Activated CD8-positive, alpha-beta memory T cell treated with anti-CD3 and anti-CD28 coated beads, Interleukin-2, amount 50 U/mL, for 24 hours (primary cell): ENCODE measurements at regions not wholly inside any gene's neighbourhood (a gene's known extent, or its start where the extent isn't known, plus 50 kb on each side); places are given as distances from the start of the nearest gene placed in this dataset.
"Not testable (repeated sequence)": the region's sequence is repeated elsewhere in the genome, so short reads cannot be mapped to it uniquely, and the experiment has no call there.

Experiments
- DNase-seq: peaks from one replicate; pipeline ENCODE4 v3.0.0-alpha.2; 2020; ENCODE audit errors: extremely low read depth

DNA sequence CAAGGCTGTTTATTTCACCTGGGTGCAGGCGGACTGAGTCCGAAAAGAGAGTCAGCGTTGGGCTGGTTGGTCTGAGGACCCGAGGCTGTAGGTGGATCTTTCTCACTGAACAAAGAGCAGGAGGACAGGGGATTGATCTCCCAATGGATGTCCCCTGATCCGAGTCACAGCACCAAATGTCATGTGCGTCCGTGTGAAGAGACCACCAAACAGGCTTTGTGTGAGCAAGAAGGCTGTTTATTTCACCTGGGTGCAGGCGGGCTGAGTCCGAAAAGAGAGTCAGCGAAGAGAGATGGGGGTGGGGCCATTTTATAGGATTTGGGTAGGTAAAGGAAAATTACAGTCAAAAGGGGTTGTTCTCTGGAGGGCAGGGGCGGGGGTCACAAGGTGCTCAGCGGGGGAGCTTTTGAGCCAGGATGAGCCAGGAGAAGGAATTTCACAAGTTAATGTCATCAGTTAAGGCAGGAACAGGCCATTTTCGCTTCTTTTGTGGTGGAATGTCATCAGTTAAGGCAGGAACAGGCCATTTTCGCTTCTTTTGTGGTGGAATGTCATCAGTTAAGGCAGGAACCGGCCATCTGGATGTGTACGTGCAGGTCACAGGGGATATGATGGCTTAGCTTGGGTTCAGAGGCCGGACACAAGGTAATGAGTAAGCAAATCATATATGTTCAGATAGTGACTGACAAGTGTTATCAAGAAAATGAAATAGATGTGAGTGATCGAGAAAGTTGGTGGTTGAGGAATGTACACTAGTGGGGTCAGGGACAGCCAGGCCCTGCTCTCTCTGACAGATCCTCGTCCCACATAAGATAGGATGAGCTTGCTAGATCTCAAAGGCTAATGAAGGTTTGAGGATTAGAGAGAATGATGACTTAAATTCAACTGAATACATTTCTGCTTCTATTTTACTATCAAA is 760.0 kb downstream of the KCNT2 start:
- not testable (repeated sequence) for DNase-seq

DNA sequence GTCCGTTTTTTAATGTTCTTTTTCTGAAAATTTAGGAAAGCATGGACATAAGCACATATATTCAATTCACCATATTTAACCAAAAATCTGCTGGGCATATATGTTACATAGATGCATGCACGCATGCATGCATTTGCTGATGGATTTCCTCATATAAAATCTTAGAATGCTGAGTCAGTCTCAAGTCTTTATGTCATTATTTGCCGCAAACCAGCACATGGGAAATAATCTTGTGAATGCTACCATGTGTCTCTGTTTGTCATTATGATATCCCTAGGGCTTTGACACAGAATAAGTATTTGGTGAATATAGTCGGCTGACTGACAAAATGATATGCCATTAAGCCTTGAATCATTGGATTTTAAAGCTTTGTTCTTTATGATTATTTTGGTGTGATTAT is 776.5 kb downstream of the KCNT2 start:
- no peak for DNase-seq

DNA sequence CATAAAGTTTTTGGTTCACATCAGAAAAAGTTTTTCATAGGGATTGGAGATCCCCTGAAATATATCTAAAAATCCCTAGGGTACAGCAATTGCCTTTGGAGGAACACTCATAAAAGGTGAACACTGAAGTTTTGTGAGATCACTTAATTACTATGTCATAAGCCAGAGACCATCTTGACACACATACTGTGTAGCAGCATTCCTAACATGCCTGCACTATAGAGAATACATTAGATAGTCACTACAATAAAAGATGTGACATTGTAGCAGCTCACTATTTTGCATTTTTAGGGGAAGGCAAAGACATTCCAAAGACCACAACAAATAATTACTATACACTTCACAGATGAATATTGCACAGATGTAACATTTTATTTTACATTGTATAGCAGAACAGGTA is 779.9 kb downstream of the KCNT2 start:
- no peak for DNase-seq

DNA sequence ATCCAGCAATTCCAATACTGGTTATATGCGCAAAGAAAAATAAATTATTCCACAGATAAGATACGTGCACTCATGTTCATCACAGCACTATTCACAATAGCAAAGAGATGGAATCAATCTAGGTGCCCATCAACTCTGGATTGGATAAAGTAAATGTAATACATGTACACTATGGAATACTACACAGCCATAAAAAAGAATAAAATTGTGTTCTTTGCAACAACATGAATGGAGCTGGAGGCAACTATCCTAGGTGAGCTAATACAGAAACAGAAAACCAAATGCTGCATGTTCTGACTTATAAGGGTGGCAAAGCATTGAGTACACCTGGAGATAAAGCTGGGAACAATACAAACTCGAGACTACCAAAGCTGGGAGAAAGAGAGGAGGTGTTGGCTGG is 787.3 kb downstream of the KCNT2 start:
- DNase-seq = no peak

DNA sequence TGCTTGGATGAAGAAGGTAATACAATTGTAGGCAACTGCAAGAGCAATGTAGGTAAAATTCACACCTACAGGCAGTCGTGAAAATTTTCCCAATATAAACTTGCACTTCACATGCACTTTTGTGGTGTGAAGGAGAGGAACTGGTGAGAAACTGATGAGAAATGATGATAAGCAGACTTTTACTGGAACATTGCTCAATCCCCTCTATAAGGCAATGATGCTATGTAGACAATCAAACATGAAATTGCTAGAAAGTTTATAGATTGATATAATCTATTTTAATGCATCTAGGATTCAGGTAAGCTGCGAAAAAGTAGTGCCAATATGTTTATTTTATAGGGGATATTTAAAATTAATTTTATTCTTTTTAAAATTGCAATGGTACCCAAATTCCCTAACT is 802.2 kb downstream of the KCNT2 start:
- no peak for DNase-seq

DNA sequence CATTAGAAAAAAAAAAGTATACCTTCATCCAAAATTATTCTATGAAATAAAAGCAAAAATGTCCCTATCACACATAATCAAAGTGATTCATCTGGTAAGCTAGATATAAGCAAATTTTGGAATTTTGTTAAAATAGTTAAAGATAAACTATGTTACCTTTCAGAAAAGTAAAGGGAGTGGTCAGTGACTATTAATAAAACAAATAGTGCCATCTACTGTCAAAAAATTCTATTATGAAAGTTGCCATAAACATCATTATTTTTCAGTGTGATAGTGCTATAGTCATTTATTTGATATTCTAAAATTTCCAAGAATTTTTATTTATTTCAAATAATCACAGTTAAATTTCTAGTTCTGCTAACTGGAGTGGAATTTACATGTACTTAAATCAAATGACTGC is 803.7 kb downstream of the KCNT2 start:
- DNase-seq = no peak

DNA sequence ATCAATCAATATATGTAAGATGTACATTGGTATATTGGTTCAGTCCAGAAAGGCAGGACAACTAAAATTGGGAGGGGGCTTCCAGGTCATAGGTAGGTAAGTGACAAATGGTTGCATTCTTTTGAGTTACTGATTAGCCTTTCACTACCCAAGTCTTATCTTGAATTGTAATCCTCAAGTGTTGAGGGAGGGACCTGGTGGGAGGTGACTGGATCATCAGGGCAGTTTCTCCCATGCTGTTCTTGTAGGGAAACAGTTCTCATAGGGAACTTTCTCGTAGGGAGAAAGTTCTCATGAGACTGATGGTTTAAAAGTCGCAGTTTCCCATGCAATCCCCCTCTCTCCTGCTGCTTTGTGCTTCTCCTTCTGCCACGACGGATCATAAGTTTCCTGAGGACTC is 809.2 kb downstream of the KCNT2 start:
- DNase-seq = no peak

DNA sequence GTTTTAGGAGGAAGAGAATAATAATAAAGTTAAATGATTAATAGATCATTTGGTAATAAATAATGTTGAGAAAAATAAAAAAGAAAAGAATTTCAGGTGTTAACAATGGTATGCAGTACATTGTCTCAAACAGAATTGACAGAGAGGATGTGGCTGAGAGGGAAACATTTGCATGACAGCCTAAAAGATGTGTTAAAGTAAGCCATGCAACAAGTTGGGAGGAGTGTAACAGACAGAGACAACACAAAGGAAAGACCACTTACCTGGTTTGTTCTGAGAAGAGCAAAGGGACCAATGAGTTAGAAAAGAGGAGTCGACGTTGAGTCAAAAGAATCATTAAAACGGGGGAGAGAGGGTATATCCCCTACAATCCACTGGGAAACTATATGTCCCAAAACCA is 814.0 kb downstream of the KCNT2 start:
- DNase-seq = no peak

DNA sequence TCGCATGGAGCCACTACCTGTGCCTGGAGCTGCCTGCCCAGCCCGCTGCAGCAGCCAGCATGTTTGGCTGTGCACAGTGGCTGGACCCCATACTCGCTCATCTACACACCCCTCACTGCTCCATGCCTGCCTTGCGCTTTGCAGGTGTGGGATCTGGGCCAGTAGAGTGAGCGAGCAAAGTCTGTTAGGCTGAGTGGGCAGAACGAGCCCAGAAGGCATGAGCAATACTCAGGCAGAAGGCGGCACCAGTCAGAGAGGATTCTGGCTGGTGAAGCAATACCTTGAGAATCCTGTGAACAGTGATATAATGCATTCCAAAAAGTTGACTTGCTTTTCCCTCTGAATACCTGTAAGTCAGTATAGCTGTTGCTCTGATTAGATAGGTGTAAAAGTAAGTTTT is 816.4 kb downstream of the KCNT2 start:
- no peak for DNase-seq

DNA sequence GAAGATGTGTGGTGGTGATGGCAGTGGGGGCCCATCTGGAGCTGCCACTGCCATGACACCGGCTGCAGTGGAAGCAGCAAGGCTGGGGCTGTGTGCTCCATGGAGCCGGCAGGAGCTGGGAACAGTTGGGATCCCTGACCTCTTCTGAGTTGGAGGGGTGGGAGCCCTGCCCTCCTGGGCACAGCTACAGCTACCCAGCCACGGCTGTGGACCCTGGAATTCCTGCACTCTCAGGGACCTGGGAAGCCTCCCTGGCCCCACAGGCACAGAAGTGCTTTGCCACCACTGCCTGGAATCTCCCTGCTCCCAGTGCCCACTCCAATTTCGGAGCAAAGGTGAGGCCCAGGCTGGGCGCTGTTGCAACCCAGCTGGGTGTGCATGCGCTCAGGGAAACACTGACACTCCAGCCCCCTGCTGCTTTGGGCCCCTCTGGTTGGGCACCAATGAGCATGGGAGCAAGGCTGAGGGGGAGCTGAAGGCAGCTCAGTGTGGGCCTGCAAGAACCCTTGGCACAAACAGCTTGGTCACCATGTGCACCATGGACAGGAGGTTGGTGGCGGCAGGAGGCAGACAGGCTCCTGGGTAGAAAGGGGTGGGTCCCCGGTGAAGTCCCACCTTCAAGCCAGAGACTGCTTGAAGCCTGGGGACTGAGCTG is 817.6 kb downstream of the KCNT2 start:
- no peak for DNase-seq

DNA sequence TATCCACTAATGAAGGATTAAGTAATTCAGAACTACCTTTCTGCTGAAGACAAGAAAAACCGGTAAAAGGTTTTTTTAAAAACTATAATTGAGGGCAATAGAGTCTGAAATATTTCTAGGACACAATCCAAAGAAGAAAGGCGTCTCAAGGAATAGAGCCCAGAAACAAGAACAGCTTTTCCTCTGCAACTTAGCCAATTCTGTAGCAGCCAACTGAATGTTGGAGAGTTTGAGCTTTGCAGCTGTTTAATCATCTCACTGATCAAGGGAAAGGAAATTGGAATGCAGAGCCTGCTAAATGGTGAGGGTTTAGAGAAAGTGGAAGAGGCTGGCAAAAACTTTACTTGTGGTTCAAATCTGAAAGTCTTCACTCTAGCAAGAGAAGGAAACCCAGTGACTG is 818.9 kb downstream of the KCNT2 start:
- no peak for DNase-seq

DNA sequence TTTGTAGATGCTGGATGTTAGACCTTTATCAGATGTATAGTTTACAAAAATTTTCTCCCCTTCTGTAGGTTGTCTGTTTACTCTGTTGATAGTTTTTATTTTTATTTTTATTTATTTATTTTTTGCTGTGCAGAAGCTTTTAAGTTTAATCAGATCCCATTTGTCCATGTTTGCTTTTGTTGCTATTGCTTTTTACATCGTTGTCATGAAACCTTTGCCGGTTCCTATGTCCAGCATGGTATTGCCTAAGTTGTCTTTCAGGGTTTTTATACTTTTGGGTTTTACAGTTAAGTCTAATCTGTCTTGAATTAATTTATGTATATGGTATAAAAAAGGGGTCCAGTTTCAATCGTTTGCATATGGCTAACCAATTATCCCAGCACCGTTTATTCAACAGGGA is 819.5 kb downstream of the KCNT2 start:
- DNase-seq = no peak

DNA sequence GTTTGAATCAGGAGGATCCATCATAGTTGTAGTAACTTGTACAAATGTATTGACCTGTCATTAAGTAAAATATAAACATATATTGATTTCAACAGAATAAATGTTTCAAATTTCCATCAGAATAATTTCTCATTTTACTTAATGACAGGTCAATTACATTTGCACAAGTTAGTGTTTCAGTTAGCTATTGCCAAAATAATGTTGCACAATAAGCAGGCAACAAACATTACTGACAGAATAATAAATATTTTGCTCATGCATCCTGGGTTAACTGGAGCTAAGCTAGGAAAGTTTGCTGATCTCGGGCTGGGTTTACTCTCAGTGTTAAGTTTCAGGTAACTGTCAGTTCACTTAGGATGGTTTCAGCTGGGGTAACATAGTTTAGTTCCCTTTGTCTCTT is 822.4 kb downstream of the KCNT2 start:
- DNase-seq = no peak

DNA sequence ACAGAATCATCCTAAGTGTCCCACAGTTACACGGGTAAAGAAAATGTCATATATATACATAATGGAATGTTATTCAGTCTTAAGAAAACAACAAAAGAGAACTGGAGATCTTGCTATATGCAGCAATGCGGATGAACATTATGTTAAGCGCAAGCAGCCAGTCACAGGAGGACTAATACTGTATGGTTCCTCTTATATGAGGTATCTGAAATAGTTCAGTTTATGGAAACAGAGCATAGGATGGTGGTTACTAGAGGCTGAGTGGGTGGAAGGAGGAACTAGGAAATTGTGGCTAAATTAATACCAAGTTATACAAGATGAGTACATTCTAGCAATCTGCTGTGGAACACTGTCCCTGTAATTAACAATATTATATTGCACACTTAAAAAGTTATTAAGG is 834.3 kb downstream of the KCNT2 start:
- no peak for DNase-seq

DNA sequence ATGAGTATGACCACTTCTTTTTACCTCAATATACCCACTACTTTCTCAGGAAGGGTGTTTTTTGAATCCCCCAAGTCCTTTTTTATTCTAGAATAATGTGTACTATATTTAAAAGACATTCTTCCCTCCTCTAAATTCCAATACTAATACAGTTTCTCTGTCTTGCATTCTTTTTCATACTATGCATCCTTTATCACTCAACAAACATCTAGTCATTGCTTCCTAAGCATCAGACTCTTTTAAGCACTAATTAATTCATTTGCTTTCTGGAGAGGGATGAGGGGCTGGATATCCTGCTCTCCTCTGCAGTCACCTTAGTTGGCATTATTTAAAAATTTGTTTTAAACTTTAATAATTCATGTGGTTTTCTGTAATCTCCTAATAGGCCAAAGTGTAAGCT is 838.8 kb downstream of the KCNT2 start:
- DNase-seq = no peak

DNA sequence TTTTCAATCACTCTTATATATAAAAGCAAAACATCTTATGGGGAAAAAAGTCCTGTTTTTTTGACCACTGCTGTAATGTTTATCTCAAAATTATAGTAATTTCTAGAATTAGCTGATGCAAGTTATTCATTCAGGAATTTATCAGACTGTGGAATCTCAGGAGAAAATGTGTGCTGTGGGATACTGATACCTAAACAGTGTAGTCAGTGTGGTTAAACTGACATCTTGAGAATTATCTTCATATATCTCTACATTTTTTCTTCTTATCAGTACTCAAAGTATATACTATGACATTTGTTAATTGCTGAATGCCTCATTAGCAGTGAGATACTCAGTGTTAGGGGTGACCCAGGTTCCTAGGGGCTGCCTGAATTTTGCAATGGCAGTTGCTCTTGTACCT is 839.3 kb downstream of the KCNT2 start:
- no peak for DNase-seq

DNA sequence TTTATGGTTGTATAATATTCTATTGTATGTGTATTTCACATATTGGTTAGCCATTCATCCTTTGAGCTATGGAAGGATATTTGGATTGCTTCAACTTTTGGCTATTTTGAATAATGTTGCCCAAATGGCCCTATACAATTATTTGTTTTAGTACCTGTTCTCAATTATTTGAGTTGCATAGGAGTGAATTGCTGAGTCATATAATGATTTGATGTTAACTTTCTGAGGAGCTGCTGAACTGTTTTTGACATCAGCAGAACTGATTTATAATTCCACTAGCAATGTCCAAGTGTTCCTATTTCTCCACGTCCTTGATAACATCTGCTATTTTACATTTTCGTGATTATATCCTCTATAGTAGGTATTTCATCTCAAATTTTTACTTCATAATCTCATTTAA is 839.9 kb downstream of the KCNT2 start:
- no peak for DNase-seq

DNA sequence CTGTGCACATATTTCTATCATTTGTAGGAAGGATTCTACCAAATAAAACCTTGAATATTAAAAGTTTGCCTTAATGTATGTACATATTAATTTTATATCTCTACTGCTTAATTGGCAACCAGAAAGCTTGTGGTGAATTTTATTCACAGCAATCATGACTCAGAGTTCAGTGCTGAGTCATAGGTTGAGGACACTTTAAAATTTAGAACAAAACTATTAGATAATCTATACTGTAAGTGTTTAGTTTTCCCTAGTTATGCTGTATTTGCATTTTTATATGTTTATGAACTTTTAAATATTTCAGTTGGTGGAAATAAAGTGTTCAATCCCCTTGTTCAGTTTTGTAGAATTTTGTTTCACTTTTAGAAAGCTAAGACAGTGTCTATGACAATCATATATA is 841.5 kb downstream of the KCNT2 start:
- no peak for DNase-seq

DNA sequence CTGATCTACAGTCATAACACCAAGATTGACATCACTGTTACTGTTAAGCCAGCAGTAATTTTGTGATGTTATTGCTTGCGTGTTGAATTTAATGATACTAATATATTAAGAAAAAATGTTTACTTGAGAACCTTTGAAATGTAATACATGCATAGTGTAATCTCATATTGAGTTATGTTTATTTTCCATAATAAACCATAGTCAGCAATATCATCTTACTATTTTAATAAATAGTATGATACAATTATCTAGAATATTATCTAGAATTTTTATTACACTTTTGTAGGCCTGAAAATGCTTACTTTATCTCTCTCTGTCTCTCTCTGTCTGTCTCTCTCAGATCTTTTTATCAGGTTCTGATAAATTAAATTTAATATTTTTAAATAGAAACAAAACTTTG is 843.1 kb downstream of the KCNT2 start:
- DNase-seq = no peak

DNA sequence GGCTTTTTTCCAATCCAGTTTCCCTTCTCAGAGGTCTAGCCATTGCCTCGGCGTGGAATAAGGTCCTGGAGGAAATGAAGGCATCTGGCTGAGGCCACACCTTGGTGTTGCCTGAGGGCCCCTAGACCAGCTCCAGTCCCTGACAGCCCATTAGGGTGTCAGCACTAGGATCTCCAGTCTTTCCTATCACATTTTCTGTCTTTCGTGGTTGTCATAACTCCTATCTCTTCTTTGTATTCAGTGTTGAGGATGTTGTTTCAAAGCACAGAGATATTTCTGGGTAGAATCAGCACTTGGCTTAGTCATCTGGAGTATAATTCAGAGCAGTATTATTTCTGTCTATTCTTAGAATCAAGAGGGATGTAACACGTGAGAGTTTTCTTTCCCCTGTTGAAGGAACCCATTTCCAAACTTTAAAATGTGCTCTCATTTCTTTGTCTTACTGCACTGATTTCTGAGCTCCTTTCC is 844.3 kb downstream of the KCNT2 start:
- DNase-seq = no peak

DNA sequence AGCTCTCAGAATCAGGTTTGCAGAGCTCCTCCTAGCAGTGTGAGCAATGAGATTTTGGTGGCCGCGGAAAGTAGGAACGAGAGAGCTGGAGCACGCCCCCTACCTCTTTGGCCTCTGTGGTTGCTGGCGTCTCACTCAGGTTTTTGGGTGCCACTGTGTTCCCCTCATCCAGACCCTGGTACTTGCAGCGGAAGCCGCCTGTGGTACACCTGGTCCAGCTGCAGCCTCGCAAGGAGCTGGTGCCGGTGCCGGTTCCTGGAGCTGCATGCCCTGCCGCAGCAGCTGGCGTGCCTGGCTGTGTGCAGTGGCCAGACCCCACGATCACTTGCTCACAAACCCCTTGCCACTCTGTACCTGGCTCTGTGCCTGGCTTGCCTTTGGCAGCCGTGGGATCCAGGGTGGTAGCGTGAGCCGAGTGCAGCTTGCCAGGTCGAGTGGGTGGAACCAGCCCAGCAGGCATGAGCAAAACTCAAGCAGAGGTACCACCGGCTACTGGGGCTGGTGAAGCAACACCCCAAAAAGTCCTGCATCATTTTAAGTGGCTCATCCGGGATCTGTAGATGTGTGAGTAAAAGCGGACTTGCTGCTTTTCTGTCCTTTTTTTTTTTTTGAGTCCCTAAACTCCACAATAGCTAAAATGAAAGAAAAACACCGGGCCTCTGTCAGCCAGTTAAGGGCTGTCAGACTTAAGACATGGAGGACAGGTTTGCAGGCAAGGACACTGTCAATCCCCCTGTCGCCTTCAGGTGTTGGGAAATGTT is 844.9 kb downstream of the KCNT2 start:
- DNase-seq = no peak

DNA sequence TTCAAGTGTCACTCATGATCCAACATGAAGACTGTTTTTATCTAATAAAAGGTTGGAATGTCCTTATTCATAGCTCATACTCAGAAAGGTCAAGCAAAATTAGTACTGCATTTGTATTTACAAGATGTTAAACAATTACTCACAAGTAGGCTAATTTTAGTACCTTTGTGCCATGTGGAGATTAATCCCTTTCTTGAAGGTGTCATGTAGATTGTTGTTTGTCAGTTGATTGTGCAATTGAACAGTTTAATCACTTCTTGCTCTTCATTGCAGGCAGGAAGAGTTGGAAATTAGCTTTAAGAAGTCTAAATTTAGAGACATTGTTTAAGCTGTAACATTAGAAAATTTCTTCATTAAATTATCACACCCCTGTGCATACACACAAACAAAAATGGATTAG is 847.1 kb downstream of the KCNT2 start:
- no peak for DNase-seq

DNA sequence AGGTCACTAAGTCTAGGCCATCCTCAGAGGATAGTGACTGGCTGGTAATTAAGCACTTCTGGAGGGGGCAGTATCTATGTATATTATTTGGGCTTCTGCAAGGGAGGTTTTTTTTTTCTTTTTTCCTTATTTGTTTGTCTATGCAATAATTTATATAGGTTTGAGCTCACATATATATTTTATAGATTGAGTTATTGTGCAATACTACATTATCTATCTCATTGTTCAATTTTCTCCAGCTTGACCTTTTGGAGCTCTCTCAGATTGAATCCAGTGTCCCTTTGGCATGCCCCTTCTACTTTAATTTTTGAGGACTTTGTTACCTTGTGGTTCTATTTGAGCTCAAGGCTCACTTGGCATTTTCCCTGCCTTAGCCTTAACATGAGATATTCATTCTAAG is 852.1 kb downstream of the KCNT2 start:
- DNase-seq = no peak
